NCI-H226 (cell line): ENCODE measurements at regions not wholly inside any gene's neighbourhood (a gene's known extent, or its start where the extent isn't known, plus 50 kb on each side); places are given as distances from the start of the nearest gene placed in this dataset.

Experiments used
- DNase-seq: peaks from one replicate; pipeline ENCODE4 v3.0.0-alpha.2; 2015

DNA sequence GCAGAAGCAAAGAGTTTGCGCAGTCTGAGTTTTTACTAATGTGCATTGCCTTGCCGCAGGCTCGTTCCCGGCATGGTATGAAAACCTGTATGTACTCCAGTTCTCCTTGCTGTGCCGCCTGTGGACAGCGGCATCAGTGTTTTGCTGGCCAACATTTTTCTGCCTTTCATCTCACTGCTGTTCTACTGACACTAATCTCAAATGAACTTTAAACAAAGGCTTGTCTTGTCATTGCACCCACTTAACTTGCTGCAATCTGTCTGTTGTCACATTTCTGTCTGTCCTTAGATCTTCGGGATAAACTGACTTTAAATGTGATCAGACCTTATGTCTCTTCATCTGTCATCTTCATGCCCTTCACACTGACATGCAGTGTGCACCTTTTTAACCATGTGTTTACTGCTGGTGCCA, 71.7 kb upstream of the ZNRF2 start:
- DNase-seq = no peak

DNA sequence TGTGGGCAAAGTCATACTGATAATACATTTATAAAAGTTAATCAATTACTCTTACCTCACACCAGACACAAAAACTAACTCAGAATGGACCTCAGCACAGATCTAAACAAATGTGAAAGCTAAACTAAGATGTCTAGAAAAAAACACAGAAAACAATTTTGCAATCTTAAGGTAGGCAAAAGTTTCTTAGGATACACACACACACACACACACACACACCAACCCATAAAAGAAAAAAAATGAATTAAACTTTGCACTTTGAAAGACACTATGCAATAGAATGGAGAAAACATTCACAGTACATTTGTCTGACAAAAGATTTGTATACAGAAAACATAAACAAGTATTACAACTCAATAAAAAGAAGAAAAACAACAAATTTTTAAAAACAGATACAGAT, 70.8 kb upstream of the ZNRF2 start:
- DNase-seq = no peak

- no peak for DNase-seq
These were observed 69.7 kb upstream of the ZNRF2 start for GRCh38 chr7:30214651-30215137.

GRCh38 chr7:30221764-30222163, 62.6 kb upstream of the ZNRF2 start:
- no peak for DNase-seq

DNA sequence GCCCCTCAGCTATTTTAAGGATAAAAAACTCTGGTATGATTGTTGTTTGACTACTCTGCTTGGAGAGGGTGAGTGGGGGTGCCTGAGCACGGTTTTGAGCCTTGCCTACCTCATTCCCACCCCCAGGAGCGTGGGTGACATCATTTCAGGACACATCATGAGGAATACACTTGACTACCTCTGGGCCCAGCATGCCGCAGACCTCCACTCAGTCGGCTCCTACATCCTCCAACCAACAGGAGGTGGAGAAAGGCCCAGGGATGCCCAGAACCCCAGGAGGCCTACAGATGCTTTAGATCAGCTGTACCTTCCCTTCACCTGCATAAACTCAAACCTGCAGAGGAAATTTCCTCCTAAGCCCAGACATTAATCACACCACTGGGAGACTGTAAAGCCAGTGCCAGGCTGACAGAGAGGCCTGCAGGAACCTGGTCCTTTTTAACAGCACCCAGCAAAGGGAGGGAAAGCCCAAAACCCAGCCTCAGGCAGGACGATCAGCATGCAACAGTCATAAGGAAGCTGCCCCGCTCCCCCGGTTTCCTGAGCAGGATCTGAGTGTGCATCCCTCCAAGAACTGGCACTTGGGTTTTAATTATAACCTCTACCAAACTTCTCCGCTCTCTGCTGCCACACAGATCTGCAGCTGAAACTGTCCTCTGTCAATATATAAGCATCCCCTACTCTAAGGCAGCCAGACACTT, 61.7 kb upstream of the ZNRF2 start:
- DNase-seq = peak; percentile 24

- DNase-seq = no peak
These were observed 60.5 kb upstream of the ZNRF2 start for GRCh38 chr7:30223896-30224295.

DNA sequence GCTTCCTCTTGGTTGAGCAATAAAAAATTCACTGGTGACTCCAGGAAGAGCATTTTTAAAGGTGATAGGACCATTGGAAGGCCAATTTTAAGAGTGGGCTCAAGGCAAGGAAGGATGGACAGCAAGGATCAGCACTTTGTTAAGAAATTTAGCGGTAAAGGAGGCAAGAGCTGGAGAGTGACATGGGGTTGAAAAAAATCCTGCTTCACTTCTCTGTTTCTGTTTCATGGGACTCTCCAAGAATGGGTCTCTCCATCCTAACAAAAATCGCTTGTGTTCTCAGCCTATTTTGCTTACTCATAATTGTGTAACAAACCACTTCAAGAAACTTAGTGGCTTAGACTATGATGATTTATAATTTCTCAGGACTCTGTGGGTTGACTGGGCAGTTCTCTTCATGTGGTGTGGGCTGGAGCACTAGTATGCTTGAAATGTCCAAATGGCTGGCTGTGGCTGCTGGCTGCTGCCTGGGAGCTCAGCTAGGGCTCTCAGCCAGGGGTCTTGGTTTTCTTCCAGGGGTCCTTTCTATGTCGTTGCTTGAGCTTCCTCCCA, 59.8 kb upstream of the ZNRF2 start:
- peak; percentile 76 for DNase-seq

GRCh38 chr7:30225863-30226613, 58.4 kb upstream of the ZNRF2 start:
- peak; percentile 93 for DNase-seq

DNA sequence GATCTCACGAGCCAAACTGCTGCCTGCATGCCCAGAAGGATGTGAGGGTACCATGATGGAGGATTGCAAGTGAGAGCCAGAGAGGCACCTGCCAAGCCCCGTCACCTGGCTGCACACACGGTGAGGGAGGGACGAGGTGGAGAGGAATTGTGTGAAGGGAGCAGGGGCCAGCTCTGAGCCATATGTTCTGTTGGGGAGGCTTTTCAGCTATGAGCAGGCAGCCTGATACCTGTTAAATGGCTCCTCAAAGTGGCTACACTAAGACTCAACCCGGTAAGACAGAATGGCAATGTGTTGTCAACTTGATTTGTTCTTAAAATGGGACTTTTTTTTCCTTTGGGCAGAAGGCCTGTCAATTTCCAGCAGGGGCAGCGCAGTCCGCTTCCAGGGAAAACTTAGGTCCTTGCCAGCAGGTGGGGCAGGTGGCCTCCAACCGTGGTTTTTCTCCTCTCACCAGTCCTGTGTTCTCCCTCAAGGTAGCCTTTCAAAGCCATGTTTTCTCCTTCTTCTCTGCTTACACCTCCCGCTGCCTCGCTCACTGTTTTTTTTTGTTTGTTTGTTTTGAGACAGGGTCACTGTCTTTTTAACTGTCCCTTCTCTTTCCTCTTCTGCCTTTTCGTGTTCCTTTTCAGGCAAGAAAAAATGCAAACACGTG, 57.7 kb upstream of the ZNRF2 start:
- DNase-seq = peak; percentile 48

- no peak for DNase-seq
These were observed 53.1 kb upstream of the ZNRF2 start for GRCh38 chr7:30231271-30231670.

- no peak for DNase-seq
These were observed 52.0 kb upstream of the ZNRF2 start for GRCh38 chr7:30232391-30232790.
